Choroid plexus epithelial cell (primary cell): ENCODE measurements at regions not wholly inside any gene's neighbourhood (a gene's known extent, or its start where the extent isn't known, plus 50 kb on each side); places are given as distances from the start of the nearest gene placed in this dataset.

Experiments used
- DNase-seq: peaks from one replicate; pipeline ENCODE4 v3.0.0-alpha.2; 2010; ENCODE audit warnings: low read depth
- H3K4me3 ChIP-seq: 2 replicates; pipeline ENCODE4 v1.5.1; 2011; ENCODE audit warnings: low read depth, mild to moderate bottlenecking, control low read depth, low read length, moderate library complexity
- TF ChIP-seq, protein P1 (sequence below): conservative IDR thresholded peaks from 2 replicates; pipeline ENCODE4 v1.5.1; 2011; ENCODE audit warnings: low read depth, mild to moderate bottlenecking, control low read depth, inconsistent platforms, low read length, moderate library complexity

GRCh38 chr9:693201-694091, 148.1 kb upstream of the DMRT1 start:
- TF ChIP-seq, protein P1, sequence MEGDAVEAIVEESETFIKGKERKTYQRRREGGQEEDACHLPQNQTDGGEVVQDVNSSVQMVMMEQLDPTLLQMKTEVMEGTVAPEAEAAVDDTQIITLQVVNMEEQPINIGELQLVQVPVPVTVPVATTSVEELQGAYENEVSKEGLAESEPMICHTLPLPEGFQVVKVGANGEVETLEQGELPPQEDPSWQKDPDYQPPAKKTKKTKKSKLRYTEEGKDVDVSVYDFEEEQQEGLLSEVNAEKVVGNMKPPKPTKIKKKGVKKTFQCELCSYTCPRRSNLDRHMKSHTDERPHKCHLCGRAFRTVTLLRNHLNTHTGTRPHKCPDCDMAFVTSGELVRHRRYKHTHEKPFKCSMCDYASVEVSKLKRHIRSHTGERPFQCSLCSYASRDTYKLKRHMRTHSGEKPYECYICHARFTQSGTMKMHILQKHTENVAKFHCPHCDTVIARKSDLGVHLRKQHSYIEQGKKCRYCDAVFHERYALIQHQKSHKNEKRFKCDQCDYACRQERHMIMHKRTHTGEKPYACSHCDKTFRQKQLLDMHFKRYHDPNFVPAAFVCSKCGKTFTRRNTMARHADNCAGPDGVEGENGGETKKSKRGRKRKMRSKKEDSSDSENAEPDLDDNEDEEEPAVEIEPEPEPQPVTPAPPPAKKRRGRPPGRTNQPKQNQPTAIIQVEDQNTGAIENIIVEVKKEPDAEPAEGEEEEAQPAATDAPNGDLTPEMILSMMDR = peak; percentile 20
- peak; percentile 80 for DNase-seq
- no peak overlapping the region for H3K4me3 ChIP-seq

DNA sequence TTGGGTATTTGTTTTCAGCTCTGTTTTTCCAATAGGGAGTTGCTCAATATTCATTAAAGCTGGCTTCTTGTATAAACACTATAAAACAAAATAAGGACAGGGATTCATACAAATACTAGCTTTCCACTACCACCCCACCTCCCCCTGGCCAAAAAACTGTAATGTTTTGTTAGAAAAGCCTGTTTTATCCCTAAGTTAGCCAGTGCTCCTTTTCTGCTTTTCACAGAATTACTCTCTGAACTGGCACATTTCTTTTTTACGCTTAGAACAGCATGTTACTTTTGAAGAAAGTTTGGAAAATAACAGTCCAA, 147.4 kb upstream of the DMRT1 start:
- no peak overlapping the region for H3K4me3 ChIP-seq
- DNase-seq = no peak
- TF ChIP-seq, protein P1 = no peak

DNA sequence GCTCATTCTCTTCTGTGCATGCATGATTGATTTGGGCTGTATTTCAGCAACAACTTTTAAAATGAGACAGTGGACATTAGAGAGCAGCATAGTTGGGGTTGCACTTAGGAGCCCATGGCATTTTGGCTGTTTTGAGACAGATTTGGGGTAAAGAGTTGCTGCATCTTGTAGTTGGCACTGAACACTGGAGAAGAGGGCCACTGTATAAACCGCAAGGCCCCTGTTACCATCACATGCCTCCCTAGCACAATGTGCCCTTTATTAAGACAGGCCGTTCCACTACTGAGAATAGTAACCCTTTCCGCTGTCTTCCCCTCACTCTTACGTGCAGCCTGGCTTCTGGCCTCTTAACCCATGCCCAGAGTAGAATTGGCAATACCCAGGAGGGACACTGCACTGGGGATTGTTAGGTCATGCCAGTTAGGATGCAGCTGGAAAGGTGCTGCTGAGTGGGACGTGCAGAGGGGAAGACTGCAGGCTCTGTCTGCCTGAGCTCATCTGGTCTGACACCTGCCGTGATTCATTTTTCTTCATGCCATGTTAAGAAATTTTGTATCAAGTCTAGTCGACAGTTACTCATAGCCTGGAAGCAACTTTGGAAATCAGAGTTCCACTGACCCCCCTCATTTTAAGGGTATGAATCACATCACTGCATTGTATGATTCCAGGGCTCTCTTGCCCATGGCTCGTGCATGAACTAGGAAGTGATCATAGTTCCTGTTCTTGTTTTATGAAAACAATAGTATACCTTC, 146.9 kb upstream of the DMRT1 start:
- TF ChIP-seq, protein P1 = no peak
- no peak overlapping the region for H3K4me3 ChIP-seq
- peak; percentile 74 for DNase-seq

- DNase-seq = no peak
- no peak overlapping the region for H3K4me3 ChIP-seq
- TF ChIP-seq, protein P1 = no peak
Measured at GRCh38 chr9:695252-695651, 146.2 kb upstream of the DMRT1 start.

DNA sequence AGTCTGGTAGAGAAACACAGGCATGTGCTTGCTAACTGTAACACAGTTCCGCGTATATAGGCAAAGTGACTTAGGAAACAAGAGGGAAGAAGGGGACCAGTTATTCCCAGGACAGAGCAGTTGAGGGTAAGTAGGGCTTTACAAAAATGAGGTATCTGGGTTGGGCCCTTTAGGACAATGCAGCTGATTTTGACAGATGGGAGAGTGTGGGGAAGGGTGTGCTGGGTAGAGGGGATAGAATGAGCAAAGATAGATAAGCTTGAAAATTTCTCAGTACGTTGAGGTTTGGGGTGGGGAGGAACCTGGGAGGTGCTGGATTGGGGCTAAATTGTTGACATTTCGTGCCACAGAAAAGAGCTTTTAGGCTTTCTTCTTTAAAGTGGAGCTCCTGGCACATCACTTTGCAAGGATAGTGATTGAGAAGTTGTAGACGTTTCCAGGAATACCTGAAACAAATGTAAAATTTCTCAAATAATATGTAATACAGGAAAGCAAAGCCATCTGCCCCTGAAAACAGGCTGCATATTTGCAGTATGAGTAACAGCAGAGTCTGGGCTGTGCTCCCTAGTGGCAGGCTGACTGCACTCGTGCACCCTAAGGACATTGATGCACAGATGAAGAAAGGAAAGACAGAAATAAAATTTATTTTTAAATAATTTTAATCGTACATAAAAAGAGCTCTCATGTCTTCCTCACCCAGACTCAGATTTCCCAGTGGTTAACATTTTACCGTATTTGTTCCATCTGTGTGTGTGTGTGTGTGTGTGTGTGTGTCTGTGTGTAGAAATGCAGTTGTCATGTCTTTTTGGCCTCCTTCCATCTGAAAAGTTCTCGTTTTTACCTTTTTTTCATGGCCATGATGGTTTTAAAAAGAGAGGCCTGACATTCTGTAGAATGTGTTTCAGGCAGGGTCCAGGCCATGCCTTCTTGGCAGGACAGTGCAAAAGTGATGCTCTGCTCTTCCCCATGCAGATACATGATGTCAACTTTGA, 144.9 kb upstream of the DMRT1 start:
- H3K4me3 ChIP-seq = no peak overlapping the region
- TF ChIP-seq, protein P1 = peak; percentile 41
- DNase-seq = peak; percentile 83

DNA sequence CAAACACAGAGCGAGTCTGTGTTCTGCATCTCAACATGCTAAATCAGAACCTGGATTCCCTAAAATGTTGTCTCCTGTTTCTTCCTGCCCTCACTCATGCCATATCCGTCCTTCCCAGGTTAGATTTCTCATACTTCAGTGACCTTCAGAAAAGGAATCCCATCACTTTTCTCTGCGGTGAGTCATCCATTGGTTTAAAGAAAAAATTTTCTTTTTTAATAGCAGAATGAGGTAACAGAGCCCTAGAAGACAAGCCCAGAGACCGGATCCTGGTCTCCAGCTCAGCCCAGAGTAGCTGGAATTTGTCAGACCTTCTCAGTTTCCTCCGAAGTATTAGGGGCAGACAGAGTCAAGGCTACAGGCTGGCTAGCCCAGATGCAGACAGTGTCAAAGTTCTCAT, 143.2 kb upstream of the DMRT1 start:
- DNase-seq = peak; percentile 66
- TF ChIP-seq, protein P1 = no peak
- H3K4me3 ChIP-seq = no peak overlapping the region
